GM21447 (cell line): ENCODE measurements at regions not wholly inside any gene's neighbourhood (a gene's known extent, or its start where the extent isn't known, plus 50 kb on each side); places are given as distances from the start of the nearest gene placed in this dataset.
A peak's percentile ranks its signal among the peaks of the same experiment; 100 is the strongest.
"Not testable (repeated sequence)": the region's sequence is repeated elsewhere in the genome, so short reads cannot be mapped to it uniquely, and the experiment has no call there.

Source experiments
- ATAC-seq: cut with Tn5 transposase; IDR thresholded peaks from one replicate; pipeline ENCODE4 v1.9.1; 2021; ENCODE audit not compliant: unreplicated experiment

DNA sequence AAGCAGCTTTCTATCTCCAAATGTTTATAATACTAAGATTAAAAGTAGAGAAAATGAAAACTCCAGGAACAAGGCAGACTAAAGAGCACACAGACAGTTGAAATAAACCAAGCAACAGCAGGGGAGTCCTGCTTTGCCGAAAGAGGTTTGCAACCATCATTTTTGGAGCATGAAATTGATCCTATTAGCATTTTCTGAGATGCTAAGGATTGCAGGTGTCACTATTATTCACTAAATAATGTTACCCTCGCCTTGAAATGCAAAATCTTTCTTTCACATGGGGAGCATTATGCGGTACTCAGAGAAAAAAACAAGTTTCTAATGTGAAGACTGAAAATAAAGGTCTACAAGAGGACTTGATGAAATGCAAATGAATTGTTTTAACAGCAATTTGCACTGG, 81.7 kb upstream of the DNAJC10 start:
- ATAC-seq, result no peak

DNA sequence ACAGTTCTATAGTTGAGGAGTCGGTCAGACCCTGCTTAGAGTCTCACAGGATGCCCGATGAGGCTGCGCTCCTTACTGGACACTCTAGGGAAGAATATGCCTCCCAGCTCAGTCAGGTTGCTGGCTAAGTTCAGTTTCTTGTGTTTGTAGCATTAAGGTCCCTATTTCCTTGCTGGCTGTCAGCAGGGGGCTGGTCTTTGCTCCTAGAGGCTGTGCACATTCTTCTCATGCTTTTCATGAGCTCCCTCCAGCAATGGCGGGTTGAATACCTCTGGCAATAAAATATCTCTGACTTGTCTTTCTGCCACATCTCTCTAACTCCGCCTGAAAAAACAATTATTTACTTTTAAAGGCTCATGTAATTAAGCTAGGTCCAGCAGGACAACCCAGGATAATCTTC, 79.4 kb upstream of the DNAJC10 start:
- no peak for ATAC-seq

DNA sequence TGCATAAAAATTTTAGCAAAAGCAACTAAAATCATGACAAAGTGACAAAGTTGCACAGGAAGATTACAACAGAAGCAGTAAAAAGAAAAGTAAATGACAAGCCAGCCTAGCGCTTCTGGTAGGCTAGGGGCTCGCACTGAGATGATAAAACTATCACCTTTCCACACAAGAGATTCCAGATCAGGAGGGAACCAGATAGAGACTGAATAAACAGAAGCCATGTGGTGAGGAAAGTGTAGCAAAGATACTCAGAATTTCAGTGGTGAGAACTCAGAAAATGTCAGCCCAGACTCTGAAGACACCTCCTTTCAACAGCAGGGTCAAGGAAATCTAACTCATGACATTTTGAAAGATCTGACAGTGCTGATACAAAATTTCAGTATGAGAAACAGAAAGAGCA, 77.4 kb upstream of the DNAJC10 start:
- ATAC-seq, result no peak

DNA sequence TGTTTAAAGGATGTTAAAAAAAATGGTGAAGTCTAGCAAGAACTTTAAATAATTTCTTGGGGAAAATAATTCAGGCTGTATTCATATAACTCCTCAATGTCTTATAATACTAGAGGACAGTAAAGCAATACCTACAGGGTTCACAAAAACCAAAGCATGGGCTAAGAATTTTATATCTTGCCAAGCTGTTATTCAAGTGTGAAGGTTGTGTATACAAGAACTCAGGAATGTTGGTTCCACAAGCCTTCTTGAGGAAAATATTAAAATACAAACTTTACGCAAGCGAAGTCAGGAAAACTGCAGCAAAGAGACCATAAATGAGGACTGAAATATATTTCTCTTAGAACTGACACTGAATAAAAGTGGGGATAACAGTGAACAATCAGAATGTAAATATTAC, 76.1 kb upstream of the DNAJC10 start:
- no peak for ATAC-seq

DNA sequence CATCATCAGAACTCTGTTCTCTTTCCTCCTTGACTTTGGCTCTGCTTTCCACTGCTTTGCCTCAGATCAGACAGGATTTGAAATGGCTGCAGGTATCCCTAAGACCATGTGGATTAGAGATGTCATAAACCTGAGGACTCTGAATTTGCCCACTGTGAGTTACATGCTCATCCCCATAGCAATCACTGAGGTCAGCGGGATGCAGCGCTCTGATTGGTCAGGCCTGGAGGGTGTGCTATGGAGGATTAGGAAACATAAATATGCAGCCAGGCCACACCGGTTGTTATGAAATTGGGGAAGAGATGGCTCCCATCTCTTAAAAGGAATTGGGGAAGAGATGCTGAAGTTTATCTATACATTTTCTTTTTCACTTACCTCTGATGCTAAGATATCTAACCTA, 73.7 kb upstream of the DNAJC10 start:
- ATAC-seq, result peak; percentile 100

DNA sequence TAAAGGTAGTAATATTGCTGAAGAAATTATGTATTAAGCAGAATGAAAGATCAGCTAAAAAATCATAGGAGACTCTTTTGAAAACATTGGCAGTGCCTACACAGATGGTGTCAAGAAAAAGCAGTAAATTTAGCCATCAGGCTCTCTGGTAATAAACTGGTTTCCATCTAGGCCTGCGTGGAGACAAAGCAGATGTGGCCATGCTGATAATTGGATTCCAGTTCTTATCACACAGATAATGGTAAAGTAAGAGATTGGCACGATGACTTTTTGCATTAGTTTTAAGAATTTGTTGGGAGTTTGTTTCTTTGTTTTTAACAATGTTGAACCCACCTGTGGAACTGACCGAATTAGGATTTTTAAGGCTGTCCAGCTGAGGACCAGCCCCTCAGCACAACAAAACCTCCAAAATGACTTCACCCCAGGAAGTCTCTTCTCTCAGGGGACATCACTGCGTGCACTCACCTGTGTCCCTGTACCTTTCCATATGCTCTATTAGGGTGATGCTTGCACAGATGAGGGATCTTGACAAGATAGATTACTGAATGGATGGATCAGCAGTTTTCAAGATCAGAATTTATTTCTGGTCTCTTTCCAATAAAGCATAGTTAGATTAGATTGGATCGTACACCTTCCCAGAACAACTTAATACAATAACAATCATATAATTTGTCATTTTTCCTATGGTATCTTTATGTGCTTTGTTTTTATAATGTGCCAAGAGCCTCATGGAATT, 69.1 kb upstream of the DNAJC10 start:
- ATAC-seq, result no peak

DNA sequence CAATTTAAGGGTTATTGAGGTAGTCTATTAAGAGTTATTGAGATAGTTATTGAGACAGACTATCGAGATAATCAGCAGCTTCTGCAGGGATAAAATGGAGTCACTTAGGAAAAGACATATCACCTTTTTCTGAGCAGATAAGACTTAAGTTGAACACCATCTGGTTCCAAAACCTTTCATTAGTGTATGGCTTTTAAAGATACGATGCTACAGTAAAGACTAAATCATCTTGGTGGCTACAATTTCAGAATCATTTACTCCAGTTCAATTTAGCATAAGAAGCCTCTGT, 68.6 kb upstream of the DNAJC10 start:
- no peak for ATAC-seq

DNA sequence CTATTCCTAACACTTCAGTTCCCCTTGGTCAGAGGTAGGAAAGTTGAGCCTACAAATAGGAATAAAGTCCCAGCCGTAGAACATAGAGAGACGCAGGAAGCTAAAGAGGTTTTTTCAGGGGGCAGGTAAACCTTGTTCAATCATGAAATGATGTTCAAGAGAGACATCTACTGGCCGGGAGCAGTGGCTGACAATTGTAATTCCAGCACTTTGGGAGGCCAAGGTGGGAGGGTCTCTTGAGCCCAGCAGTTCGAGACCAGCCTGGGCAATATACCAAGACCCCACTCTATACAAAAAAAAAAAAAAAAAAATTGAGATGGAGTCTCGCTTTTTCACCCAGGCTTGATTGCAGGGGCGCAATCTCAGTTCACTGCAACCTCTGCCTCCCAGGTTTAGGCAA, 66.7 kb upstream of the DNAJC10 start:
- ATAC-seq, result no peak

DNA sequence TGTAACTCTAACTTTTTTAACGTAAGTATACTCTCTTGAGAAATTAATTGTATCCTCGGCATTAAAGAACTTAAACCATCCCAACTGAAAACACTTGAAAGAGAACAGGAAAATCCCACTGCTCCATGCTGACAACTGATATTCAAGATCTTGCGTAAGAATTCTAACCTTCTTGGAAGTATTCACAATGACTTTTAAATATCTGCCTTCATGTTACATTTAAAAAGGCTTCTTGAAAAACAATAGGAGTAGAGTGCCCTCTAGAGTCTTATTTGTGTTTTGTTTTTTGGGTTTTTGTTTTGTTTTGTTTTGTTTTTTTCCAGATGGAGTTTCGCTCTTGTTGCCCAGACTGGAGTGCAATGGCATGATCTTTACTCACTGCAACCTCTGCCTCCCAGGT, 65.4 kb upstream of the DNAJC10 start:
- ATAC-seq, result no peak

DNA sequence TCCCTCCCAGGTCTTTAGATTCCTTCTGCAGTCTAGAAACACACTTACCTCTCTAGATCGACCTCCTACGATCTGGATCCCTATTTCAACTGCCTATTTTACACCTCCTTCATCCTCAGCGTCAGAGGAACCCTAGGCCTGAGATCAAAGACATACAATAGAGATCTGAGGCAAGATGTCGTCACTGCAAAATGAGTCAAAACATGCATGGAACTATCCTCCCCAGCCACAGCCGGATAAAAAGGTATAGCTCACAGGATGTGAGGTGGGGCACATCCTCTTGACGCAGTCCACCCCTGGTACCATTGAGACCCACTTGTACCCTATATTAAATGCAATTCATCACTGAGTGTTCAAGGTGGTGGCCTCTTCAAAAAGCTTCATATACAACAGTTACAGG, 63.7 kb upstream of the DNAJC10 start:
- no peak for ATAC-seq

DNA sequence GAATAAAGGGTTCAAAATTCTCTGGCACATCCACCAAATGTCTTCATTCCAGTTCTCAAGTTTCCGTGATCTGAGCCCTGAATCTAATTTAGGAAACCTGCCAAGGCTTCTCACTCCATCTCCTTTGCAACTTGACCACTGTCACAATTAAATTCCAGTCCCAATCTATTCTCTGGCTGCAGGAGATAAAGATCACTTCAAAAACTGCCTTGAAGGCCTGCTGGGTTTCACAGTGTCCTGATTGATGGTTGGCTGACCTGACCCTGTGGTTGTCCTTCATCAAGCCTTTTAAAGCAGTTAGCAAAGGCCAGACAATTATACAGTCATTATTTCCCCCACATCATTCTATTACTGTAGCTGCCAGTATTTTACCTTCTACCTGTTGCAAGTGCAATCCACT, 60.3 kb upstream of the DNAJC10 start:
- ATAC-seq, result no peak

DNA sequence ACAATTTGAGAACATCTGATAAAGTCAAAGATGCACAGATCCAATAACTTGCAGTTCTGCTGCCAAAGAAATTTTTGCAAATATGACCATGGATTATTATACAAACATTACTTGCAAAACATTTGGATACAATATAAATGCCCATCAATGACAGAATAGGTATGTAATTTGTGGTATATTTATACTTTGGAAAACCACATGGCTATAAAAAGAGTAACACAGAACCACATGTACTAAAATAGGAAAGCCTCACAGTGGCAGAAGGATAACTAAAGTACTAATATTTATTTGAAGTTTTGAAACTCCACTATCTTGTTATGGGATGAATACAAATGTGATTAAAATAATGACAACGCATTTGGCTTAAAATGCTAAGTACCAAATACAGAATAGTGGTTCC, 51.8 kb upstream of the DNAJC10 start:
- ATAC-seq, result no peak

DNA sequence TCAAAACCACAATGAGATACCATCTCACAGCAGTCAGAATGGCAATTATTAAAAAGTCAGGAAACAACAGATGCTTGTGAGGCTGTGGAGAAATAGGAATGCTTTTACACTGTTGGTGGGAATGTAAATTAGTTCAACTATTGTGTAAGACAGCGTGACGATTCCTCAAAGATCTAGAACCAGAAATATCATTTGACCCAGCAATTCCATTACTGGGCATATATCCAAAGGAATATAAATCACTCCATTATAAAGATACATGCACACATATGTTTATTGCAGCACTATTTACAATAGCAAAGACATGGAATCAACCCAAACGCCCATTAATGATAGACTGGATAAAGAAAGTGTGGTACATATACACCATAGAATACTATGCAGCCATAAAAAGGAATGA, 50.6 kb upstream of the DNAJC10 start:
- ATAC-seq, result not testable (repeated sequence)
